ENCODE measurements at regions not wholly inside any gene's neighbourhood (a gene's known extent, or its start where the extent isn't known, plus 50 kb on each side); places are given as distances from the start of the nearest gene placed in this dataset.
A peak's percentile ranks its signal among the peaks of the same experiment; 100 is the strongest.

GRCh38 chr12:11461433-11461832 is 66.1 kb upstream of the PRB2 start:
- ChIA-PET POLR2A (no interaction called here), CTCF (interaction anchor here (1.1 kb wide), 1 partner anchor 39 kb away, joined by 4 read pairs; no protein-coding TSS in a partner anchor)
- DNase-seq (ENCODE audit: low spot score) (no peak), ATAC-seq (peak; percentile 67)
- Mint-ChIP-seq H3K27me3 (ENCODE audit: low read depth) (peaks cover 7% of the 10 kb centered on the region), H3K9me3 (peaks cover 30% of the 10 kb centered on the region), H3K4me1 (peaks cover 38% of the 10 kb centered on the region), H3K36me3 (peaks cover 32% of the 10 kb centered on the region), H3K27ac (no peak overlapping the region), H3K4me3 (no peak overlapping the region)
- no peak for TF ChIP-seq CDX4 (CRISPR knock-in tag; IDR thresholded peaks at IDR 0.05; ENCODE audit: borderline replicate concordance)
- no peak for TF ChIP-seq STAT6 (CRISPR knock-in tag; conservative IDR thresholded peaks at IDR 0.05; ENCODE audit: low read depth)
- no peak for TF ChIP-seq SP1 (CRISPR knock-in tag; conservative IDR thresholded peaks at IDR 0.05)
- no peak for TF ChIP-seq GABPB1 (CRISPR knock-in tag; IDR thresholded peaks at IDR 0.05)

GRCh38 chr12:11477110-11477509 is 81.7 kb upstream of the PRB2 start:
- POLR2A ChIA-PET, result no interaction called here
- Mint-ChIP-seq H3K27ac (no peak overlapping the region), H3K9me3 (peaks cover 36% of the 10 kb centered on the region), H3K4me1 (no peaks in the 10 kb centered on the region), H3K36me3 (peaks cover 12% of the 10 kb centered on the region), H3K27me3 (ENCODE audit: low read depth) (0 out of 2 replicates have a peak, but pooled peaks cover 4% of the 10 kb centered on the region), H3K4me3 (no peak overlapping the region)
- ATAC-seq (peak; percentile 72), DNase-seq (ENCODE audit: low spot score) (no peak)
- CTCF ChIA-PET, result no interaction called here
- TF ChIP-seq ATF6 (CRISPR knock-in tag; IDR thresholded peaks at IDR 0.05), result no peak
- no peak for TF ChIP-seq CBFB (CRISPR knock-in tag; IDR thresholded peaks at IDR 0.05; ENCODE audit: low read depth)
- no peak for TF ChIP-seq GTF2I (CRISPR knock-in tag; conservative IDR thresholded peaks at IDR 0.05)
- no peak for TF ChIP-seq ARID4B (CRISPR knock-in tag; IDR thresholded peaks at IDR 0.05; ENCODE audit: borderline replicate concordance)
- TF ChIP-seq ZNF416 (CRISPR knock-in tag; IDR thresholded peaks at IDR 0.05), result no peak
- no peak for TF ChIP-seq NR1H2 (CRISPR knock-in tag; IDR thresholded peaks at IDR 0.05)
- no peak for TF ChIP-seq NR3C1 (CRISPR knock-in tag; conservative IDR thresholded peaks at IDR 0.05; ENCODE audit: low read depth)
- TF ChIP-seq RELA (CRISPR knock-in tag; IDR thresholded peaks at IDR 0.05; ENCODE audit: borderline replicate concordance), result no peak
- TF ChIP-seq ZBTB43 (CRISPR knock-in tag; IDR thresholded peaks at IDR 0.05), result no peak
- no peak for TF ChIP-seq MYBL2 (CRISPR knock-in tag; IDR thresholded peaks at IDR 0.05)
- TF ChIP-seq ZNF425 (CRISPR knock-in tag; conservative IDR thresholded peaks at IDR 0.05), result no peak
- no peak for TF ChIP-seq ZNF671 (CRISPR knock-in tag; IDR thresholded peaks at IDR 0.05)
- no peak for TF ChIP-seq FOXK1 (CRISPR knock-in tag; IDR thresholded peaks at IDR 0.05)
- no peak for TF ChIP-seq ZNF121 (CRISPR knock-in tag; IDR thresholded peaks at IDR 0.05)
- no peak for TF ChIP-seq MLX (CRISPR knock-in tag; IDR thresholded peaks at IDR 0.05)
- TF ChIP-seq FOXJ3 (CRISPR knock-in tag; IDR thresholded peaks at IDR 0.05; ENCODE audit: borderline replicate concordance), result no peak

Measured in WTC11 (cell line).